ENCODE measurements at regions not wholly inside any gene's neighbourhood (a gene's known extent, or its start where the extent isn't known, plus 50 kb on each side); places are given as distances from the start of the nearest gene placed in this dataset.

GRCh38 chr9:30943446-30944224 lies 1440.8 kb upstream of the ACO1 start:
- ChIA-PET POLR2A (no interaction called here), CTCF (no interaction called here)
- Mint-ChIP-seq H3K27ac (no peak overlapping the region), H3K4me3 (no peak overlapping the region), H3K9me3 (peaks cover 11% of the 10 kb centered on the region), H3K36me3 (ENCODE audit: low read depth) (no peaks in the 10 kb centered on the region), H3K27me3 (no peaks in the 10 kb centered on the region), H3K4me1 (ENCODE audit: low read depth) (no peaks in the 10 kb centered on the region)
- no peak for DNase-seq
- intact Hi-C loops (cut with micrococcal nuclease) = no loop called here
- no peak for ATAC-seq
- TF ChIP-seq CTCF (IDR thresholded peaks at IDR 0.05) = no peak

GRCh38 chr9:30944225-30944569 lies 1440.2 kb upstream of the ACO1 start:
- POLR2A ChIA-PET = no interaction called here

GRCh38 chr9:30944741-30945280 lies 1439.6 kb upstream of the ACO1 start:
- intact Hi-C loops (cut with micrococcal nuclease) = no loop called here

More at GRCh38 chr9:30944225-30944569, 1440.2 kb upstream of the ACO1 start:
- H3K4me3 Mint-ChIP-seq = no peak overlapping the region
- peaks cover 17% of the 10 kb centered on the region for H3K9me3 Mint-ChIP-seq
- no peak for ATAC-seq
- H3K36me3 Mint-ChIP-seq (ENCODE audit: low read depth) = no peaks in the 10 kb centered on the region
- CTCF ChIA-PET = no interaction called here
- H3K27ac Mint-ChIP-seq = no peak overlapping the region
- no peak for TF ChIP-seq CTCF (IDR thresholded peaks at IDR 0.05)
- DNase-seq = no peak
- no peaks in the 10 kb centered on the region for H3K4me1 Mint-ChIP-seq (ENCODE audit: low read depth)
- no peaks in the 10 kb centered on the region for H3K27me3 Mint-ChIP-seq
- intact Hi-C loops (cut with micrococcal nuclease) = no loop called here

GRCh38 chr9:30964332-30964731 lies 1420.1 kb upstream of the ACO1 start:
- no peak for ATAC-seq
- no peaks in the 10 kb centered on the region for H3K9me3 Mint-ChIP-seq

More at GRCh38 chr9:30944741-30945280, 1439.6 kb upstream of the ACO1 start:
- no peak for TF ChIP-seq CTCF (IDR thresholded peaks at IDR 0.05)
- H3K4me1 Mint-ChIP-seq (ENCODE audit: low read depth) = no peaks in the 10 kb centered on the region
- ChIA-PET CTCF (no interaction called here), POLR2A (no interaction called here)
- no peak overlapping the region for H3K27ac Mint-ChIP-seq
- H3K9me3 Mint-ChIP-seq = peaks cover 18% of the 10 kb centered on the region
- no peaks in the 10 kb centered on the region for H3K36me3 Mint-ChIP-seq (ENCODE audit: low read depth)
- no peak for DNase-seq
- no peak for ATAC-seq
- no peaks in the 10 kb centered on the region for H3K27me3 Mint-ChIP-seq
- no peak overlapping the region for H3K4me3 Mint-ChIP-seq

More at GRCh38 chr9:30964332-30964731, 1420.1 kb upstream of the ACO1 start:
- Mint-ChIP-seq H3K27me3 (peaks cover 3% of the 10 kb centered on the region), H3K27ac (no peak overlapping the region), H3K36me3 (ENCODE audit: low read depth) (no peaks in the 10 kb centered on the region), H3K4me3 (no peak overlapping the region), H3K4me1 (ENCODE audit: low read depth) (no peaks in the 10 kb centered on the region)
- POLR2A ChIA-PET = interaction anchor here (0.6 kb wide), 1 partner anchor 28 kb away, joined by 3 read pairs; no protein-coding TSS in a partner anchor
- CTCF ChIA-PET = no interaction called here
- TF ChIP-seq CTCF (IDR thresholded peaks at IDR 0.05) = no peak
- no peak for DNase-seq
- intact Hi-C loops (cut with micrococcal nuclease) = no loop called here
